ENCODE measurements at regions not wholly inside any gene's neighbourhood (a gene's known extent, or its start where the extent isn't known, plus 50 kb on each side); places are given as distances from the start of the nearest gene placed in this dataset.

DNA sequence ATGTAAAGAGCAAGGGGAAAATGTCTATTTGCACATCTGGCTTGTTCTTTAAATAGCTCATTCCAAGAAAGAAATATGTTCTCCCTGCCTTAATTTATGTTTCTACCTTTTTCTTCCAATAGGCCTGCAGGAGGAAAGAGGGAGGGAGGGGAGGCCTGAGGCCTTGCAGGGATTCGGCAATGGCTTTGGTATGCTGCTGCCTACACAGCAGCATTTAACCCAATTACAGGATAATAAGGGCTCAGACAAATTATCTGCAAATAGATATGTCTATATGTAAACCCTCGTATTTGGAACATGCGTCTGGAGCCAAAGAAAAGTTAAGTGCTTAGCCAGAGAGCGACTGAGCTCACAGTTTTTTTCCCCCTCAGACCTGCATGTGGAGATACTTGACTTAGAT, 277.2 kb downstream of the CDC5L start:
- DNase-seq, result no peak

DNA sequence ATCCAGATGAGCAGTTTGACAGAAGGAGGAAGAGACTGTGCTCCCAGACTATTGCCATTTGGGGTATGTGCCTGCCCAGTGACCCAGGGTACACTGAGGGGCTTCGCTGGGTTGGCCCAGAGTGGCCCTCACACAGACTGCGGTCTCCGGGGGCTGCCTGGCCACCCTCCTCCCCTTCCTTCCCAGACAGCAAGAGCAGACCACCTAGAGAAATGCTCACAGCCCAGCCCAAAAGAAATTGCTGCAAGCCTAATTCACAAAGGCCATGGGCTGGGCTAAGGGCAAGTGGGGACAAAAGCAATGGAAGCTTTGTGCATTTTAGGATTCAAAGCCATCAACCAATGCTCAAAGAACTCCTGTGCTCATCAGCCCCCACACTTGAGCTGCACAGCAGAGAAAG, 277.6 kb downstream of the CDC5L start:
- DNase-seq, result no peak

DNA sequence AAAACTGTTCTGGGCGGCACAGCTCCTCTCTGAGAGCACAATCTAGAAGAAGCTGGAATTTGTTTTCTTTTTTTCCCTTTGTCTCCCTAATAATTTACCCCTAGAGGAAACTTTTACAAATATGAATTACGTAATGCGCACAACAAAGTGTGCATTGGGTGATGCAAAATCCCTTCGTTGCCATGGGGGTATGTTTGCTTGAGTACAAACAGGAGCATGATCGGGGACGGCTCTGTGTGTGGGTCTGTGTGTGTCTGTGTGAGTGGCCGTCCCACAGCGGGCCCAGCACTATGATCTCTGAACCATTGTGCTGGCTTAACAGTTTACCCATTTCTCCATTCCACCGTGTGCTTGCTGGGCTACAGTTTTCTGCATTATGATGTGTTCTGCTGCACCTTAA, 278.2 kb downstream of the CDC5L start:
- no peak for DNase-seq

DNA sequence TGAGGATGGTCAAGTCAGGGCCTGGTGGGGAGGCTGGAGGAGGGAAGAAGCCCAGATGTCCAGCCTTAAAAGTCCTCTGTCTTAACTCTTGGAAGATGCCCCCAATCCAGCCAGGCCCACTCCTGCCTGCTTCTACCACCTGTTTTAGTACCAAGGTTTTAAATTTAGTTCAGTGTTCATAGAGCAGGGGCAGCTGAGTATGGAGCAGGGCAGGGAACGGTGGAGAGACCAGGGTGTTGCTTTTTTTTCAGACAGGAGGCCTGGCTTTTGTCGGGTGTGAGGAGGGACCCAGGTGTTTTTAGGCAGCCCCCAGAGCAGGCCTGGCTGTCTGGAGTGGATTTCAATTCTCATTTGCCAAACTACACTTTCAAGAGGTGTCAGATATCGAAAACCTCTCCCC, 278.8 kb downstream of the CDC5L start:
- no peak for DNase-seq

DNA sequence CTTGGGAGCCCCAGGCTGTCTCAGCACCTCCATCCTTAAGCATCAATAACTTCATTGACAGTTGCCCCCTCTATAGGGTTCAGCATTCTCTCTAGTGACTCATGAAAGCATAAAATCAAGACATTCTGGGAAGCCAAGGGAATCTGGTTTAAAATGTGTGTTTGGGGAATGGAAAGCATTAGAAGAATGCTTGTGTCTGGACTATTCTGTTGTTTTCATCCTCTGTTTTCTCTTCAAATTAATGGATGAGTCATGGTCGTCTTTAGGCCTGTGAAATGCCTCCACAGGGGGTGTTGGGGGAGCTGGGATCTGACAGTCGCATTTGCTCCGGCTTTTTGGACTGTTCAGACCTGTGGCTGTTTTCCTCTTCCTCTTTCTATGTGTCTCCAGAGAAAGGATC, 279.7 kb downstream of the CDC5L start:
- DNase-seq, result no peak

DNA sequence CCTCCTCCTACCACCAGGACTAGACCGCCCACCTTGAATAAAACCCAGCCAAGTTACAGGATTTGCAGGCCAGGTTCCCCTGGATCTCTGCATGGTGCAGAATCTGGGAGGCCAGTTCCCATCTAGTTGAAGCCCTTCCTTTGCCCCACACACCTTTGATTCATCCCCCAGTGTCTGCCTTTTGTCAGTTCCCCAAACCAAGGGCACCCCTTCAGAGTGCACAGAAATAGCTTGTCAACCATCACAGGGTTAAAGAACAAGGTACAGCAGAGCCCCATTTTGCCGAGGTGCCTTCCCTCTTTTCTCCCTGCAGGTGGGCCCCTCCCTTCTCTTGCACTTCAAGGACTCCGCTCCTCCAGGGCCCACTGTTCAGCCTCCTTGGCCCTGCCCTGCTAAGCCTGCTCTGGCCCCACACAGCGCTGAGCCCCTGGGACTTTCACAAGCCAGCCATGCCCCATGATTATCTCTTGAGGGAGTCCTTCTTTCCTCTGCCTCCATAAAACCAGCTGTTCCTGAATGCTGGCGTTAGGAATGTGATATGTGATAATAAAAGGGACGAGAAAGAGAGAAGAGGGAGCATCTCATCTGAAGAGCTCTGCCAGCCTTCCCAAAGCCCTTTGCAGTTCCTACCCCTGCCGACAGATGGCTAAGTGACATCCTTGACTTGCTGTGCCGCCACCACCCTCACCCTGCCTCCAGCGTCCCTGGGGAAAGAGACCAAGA, 280.3 kb downstream of the CDC5L start:
- peak; percentile 74 for DNase-seq

DNA sequence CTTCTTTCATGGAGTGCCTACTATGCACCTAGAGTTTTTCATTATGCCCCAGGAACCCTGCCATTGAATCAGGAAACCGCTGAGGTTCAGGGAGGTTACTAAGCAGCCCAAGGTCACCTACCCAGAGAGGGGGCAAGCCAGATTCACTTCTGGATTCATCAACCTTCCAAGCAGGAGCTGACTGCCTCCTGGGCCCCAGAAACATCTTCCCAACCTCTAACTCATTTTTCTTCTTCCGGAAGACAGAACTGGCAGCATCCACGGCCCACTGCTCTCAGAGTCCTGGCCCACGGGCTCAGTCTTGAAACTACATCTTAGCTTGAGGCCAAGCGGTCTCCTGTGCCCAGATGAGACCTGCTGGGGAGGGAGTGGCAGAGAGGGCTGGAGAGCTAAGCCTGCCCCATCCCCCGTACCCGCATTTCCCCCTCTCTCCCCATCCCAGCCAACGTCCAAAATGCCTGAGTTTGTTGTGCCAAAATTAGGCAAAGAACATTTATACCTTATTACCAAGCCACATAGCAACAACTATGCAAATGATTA, 281.0 kb downstream of the CDC5L start:
- DNase-seq, result no peak

DNA sequence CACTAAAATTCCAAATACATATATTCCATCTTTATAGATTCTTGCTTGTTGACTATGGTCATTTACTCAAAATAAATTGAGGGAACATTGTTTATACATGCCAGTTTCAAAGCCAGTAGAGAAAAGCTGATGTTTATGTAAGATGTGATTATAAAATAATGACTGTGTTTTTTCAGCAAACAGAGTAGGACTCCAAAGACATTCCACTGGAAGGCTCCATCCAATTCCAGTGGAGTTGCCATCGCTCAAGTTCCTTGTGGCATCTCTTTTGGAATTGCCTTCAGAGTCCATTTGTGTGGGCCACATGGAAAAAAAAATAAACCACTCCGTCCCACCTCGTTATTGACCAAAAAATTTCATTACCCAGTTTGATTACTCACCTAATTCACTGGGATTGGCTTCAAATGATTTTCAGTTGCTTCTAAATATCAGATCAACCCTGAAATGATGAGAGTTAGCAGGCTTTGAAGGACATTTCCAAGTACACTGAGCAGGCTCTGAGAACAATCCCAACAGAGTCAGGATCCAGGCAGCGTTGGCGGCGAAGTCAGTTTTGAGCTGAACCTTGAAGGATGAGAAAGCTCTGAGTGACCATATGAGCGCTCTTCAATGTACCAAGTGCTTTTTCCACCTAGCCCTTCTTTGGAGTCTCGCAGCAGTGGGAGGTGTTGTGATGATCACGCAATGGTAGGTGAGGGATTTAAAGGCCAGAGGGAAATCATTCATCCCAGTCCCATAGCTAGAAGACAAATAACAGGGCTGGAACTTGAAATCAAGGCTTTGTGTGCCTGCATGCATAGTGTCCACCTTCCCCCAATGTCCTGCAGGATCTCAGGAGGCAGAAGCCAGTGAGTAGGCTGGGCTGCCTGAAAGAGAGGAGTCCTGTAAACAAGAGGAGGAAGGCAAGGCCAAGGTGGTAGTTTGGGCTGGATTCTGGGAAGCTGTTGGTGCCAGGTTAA, 281.7 kb downstream of the CDC5L start:
- peak; percentile 4 for DNase-seq

DNA sequence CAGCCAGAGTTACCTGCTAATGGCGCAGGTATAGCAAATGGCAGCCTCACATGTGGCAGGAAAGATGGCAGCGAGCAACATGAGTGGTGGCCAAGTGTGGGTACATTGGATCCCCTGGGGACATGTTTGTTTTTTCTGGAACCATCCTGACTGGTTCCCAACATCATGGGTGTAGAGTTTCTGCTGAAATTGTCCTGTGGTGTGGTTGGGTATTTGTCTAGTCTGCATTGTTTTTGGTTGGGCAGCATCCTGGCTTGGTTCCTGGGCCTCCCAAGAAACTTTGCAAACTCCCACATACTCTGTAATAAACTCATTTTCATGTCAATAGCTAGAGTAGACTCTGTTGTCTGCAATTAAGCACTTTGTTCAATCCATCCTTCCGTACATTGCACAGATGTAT, 282.6 kb downstream of the CDC5L start:
- no peak for DNase-seq

DNA sequence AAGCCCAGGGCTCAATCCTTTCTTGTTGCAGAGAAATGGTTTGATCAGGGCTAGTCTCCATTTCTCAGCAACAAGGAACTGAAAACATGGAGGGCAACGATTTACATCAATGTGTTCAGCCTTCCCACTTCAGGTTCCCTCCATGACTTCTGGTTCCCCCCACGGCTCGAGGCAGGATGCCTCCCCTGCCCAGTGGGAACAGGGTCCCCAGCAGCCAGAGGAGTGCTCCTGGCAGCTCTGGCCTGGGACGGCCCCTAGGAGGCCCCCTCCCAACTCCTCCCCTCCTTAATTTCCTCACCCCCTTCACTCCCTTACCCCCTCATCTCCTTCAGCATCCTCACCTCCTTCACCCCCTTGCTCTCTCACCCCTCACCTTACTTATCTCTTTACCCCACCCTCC, 283.8 kb downstream of the CDC5L start:
- DNase-seq, result peak; percentile 28

DNA sequence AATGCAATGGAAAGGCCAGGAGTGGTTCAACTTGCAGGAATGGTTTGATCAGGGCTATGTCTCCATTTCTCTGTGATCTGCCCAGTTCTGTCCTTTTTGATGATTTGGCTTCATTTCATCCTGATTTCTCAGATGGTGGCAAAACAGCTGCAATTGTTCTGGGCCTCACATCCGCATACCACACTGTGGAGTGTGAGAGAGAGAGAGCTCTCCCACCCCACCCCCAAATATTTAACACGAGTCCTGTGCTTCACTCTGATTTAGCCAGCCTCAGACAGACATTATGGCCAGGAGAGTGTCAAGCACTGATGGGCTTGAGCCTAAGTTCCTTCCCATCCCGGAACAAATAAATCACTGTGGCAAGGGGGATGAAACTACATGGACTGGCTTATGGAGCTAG, 284.6 kb downstream of the CDC5L start:
- peak; percentile 28 for DNase-seq

DNA sequence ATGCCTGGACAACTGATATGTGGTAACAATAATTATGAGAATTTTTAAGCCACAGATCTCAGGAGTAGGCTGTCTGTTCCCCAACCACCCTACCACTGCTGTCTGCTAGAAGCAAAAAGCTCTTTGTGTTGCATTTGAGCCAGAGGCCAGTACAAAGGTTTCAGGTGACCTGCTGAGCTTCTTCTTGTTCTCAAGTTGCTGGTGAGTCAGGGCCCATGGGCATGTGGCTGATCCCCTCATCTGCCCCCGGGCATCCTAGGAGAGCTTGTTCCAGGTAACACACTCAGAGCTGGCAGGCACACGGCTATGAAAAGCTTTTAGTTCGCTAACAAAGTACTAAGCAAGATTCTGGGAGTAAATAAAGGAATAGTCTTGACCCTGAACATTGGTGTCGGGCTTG, 285.3 kb downstream of the CDC5L start:
- DNase-seq, result peak; percentile 41

DNA sequence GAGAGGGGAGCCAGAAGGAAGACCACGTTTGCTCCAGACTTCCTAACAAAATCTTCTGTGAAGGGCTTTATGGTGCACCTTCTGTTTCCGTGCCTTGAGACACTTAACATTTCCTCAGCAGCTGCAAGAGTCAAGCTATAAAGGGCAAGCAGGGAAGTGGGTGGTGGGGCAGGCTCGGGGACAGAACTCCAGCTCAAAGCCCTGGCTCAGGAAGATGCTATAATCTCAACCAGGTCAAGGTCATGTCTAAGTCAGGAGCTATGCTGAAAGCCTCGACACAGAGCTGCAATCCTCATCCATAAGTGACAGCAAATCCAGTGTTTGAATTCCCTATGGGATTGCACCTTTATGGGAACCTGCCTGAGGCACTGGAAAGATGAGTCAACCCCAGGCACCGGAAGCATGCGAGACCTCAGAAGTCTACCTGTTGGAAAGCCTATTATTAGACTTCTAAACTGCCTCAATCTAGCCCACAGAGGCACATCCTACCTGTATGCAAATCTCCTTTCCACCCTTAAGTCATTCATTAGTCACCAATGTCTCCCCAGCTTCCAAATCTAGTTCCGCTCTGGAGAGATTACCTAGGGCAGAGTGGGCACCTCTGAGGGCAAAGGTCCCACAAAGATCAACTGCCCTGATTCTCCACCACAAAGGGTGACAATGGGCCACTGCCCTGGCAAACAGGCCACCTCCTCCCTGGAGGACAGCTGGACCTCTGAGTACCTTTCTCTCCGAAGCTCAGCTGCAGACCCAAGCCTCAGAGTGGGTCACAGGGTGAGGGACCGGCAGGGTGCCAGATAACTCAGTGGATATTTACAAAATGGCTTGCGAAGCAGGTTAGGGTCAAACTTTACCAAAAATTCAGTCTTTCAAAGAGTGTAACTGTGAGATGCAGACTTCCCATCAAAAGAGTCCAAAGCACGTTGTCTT, 287.0 kb downstream of the CDC5L start:
- peak; percentile 46 for DNase-seq

DNA sequence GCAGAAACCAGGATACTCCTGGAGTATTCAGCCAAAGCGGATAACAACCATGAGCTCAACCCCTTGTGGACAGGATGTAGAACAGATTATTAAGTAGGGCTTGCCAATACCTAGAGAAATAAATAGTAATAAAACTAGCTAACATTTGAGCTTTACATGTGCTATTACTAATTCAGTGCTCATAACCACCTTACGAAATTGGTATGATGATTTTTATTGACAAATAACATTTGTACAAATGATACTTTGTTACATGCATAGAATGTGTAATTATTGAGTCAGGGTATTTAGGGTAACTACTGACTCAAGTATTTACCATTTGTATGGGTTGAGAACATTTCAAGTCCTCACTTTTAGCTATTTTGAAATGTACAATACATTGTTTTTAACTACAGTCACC, 287.9 kb downstream of the CDC5L start:
- no peak for DNase-seq

DNA sequence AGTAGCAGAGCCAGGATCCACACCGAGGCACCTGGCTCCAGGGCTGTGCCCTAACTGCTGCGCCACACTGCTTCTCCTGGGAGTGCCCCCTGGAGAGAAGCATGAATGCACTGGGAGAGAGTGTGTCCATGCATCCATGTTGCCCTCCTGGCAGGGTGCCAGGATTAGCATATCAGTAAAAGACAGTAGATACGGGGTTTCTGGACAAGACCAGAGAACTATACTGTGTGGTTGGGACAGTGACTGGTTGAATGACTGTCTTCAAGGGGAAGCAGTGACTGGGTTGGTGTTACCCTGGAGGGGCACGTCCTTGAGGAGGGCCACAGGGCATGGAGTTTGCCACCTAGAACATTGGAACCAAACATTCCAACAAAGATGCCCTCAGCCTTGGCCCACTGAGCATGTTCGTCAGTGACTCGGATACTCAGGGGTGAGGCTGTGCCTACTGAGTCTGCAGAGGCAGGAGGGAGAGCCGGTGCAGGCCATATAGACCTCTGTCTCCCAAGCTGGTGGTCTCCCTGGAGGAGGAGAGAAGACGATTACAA, 288.8 kb downstream of the CDC5L start:
- DNase-seq, result peak; percentile 51

DNA sequence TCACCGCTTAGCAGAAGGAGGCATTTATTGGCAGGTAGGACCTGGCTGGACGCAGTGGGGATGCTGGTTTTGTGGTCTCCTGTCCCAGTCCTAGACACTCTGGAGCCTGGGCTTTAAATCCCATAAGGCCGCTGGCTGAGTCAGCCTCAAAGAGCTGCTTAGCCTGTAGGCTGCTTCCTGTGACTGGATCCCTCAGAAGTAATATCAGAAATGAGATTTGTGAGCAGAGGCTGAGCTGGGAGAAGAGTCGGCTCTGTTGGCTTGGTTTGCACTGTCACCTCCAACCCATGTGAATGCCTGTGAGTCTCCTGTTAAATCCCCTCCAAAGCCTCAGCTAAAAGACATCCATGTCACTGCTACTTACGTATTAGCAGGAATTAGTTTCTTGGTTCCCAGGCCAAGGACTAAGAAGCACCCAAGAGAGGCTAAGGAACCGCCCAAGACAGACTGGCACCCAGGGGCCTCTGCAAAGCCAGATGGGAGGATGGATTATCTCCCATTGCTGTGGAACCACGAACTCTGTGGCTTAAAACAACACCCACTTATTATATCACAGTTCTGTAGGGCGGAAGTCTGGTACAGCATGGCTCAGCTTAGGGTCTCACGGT, 289.4 kb downstream of the CDC5L start:
- DNase-seq, result peak; percentile 49

DNA sequence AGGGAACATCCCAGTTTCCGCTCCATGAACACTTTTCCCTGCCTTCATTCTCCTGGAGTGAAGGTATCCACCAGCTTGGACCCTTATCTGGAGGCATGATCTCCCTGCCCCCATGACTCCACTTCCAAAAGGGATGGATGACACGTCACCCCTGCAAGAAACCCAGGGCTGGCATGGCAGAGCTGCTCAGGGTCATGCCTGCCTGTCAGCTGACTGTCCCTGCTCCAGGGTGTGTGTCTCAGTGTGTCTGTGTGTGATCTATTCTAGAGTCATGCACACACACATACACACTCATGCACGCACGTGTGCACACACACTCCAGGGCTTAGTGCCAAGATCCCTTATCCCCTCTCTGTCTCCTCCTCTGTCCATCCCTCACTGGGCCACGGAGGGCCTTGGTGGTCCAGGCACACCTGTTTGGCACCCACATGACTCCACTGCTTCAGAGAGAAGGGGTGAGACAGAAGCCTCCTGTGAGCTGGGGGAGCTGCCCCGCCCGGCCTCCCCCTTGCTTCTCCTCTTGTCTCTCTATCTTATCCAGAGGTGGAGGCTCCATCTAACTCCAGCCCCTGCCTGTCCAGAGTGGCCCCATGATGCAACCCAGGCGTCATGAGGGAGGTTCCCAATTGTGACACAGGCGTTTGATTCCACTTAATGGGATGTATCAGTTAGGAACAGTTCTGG, 290.9 kb downstream of the CDC5L start:
- peak; percentile 46 for DNase-seq

DNA sequence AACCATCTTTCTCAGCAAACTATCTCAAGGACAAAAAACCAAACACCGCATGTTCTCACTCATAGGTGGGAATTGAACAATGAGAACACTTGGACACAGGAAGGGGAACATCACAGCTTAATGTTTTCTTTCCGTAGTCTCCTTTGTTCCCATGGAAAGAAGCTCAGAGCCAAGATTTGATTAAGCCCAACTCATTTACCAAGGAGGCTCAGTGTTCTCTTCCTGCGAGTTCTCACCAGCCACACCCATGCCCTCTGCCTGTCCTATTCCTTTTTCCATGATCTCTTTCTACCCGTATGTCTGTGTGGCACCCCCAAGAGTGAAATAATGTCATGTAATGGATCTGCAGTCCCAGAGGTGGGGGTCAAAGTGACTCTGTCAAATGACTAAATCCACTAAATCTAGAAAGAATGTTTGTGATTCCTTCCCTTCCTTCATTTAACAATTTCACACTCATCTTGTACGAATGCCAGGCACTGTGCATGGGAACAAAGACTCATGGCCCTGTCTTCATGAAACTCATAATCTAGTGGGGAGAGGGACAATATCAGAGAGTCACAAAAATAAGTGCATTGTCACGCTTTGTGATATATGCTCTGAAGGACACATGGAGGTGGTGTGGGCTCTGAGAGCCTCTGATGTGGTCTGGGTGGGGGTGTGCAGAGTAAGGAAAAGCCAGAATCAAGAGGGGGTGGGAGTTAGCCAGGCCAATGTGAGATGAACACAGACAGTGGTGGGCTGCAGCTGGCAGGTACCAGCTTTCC, 292.1 kb downstream of the CDC5L start:
- DNase-seq, result peak; percentile 17

DNA sequence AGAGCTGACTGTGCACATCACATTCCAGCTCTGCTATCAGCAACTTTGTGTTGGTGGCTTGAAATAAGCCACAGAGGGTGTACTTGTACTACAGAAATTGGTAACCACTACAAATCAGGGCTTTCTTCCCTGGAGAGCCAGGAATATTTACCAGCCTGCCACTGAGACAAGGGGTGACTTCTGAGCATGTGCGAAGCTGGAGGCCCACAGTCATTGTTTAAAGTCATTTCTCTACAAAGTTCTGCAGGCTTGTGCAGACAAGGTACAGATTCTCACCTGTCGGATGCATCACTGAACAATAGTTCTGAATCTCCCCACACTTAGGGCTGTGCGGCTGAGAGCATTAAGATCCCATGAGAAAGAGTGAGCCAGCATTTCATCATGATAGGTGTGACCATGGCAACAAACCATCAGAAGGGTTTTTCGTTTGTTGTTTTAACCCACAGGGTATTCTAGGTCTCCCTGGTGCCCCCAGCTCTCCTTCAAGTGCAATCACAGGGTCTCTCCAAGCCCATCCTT, 292.8 kb downstream of the CDC5L start:
- peak; percentile 32 for DNase-seq

DNA sequence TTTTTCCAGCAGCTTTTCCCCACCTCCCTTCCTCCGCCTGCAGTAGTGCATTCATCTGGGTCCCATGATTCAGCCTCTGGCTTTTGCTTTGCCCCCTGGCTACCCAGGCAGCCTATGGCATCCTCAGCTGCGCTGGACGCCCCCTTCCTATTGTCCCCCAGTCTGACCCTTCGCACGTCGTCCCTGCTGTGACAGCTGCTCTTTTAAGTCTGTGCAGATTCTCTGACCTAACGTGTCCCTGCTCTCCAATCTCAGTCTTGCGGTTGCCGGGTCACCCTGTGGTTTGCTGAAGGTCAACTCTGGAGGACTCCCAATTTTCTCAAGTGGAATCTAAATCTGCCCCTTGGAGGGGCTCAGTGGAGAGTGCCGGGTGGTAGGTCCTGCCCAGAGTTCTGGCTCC, 294.3 kb downstream of the CDC5L start:
- peak; percentile 28 for DNase-seq

Measured in activated CD8-positive, alpha-beta memory T cell treated with anti-CD3 and anti-CD28 coated beads for 24 hours (primary cell).